K562 (cell line): ENCODE measurements at regions not wholly inside any gene's neighbourhood (a gene's known extent, or its start where the extent isn't known, plus 50 kb on each side); places are given as distances from the start of the nearest gene placed in this dataset.
"Not testable (repeated sequence)": the region's sequence is repeated elsewhere in the genome, so short reads cannot be mapped to it uniquely, and the experiment has no call there.

Experiments
- ATAC-seq: fragments of 200-7000 bp; cut with Tn5 transposase; 3 replicates; pipeline ENCODE4 v1.9.1; 2020; ENCODE audit warnings: moderate library complexity
- BruUV-seq: library from RNA; stranded (reverse); fragments of 400-500 nt; replicated peaks from 2 replicates; lab custom pipeline; 2021; lab: Mats Ljungman, UMichigan
- CTCF ChIA-PET: fragments of 300-600 bp; formaldehyde crosslinking; extraction: SDS; loops from one replicate; lab custom pipeline; 2021; ENCODE audit warnings: low intra/inter-chr PET ratio; lab: Yijun Ruan, JAX
- POLR2A ChIA-PET: fragments of 300-600, 350-650 bp; sonication (Branson Sonifier 250); formaldehyde crosslinking; extraction: SDS; loops from one replicate; lab custom pipeline; 2021; ENCODE audit warnings: antibody characterized with exemption, inconsistent platforms; lab: Yijun Ruan, JAX
- DNase-seq, 4 experiments: peaks; one replicate each; pipeline versions ENCODE4 v3.0.0 to v3.0.0-alpha.2; 2011 to 2018; ENCODE audit warnings: low spot score in 3 of 4, mixed read lengths in 3 of 4; ENCODE audit errors: extremely low read depth in 1 of 4
- FAIRE-seq: peaks from 2 replicates; lab custom pipeline; 2011; peaks lifted over from hg19 to GRCh38; lab: Jason Lieb, UNC
- H2AFZ ChIP-seq: 2 replicates; pipeline ENCODE4 v1.6.0; 2011; ENCODE audit warnings: low read depth, low read length, control low read depth, inconsistent platforms
- H3K27ac ChIP-seq: fragments of 200-600 bp; 3 replicates; pipeline ENCODE4 v1.8.0; 2011; ENCODE audit warnings: low read depth, mild to moderate bottlenecking, control low read depth, inconsistent platforms, low read length, moderate library complexity, mixed read lengths; ENCODE audit errors: extremely low read depth
- H3K27me3 ChIP-seq, 2 experiments: fragments of 300-600 bp in 1 of 2; 2 replicates in 1 of 2; 3 replicates in 1 of 2; pipeline versions ENCODE4 v1.6.0 to v1.8.0; 2011; ENCODE audit warnings: inconsistent platforms in 2 of 2, low read length in 2 of 2, mild to moderate bottlenecking in 1 of 2, mixed read lengths in 1 of 2, moderate library complexity in 1 of 2; ENCODE audit not compliant: control insufficient read depth in 2 of 2, insufficient read depth in 2 of 2
- H3K36me3 ChIP-seq: fragments of 300-600 bp; 3 replicates; pipeline ENCODE4 v1.8.0; 2011; ENCODE audit warnings: mild to moderate bottlenecking, low read length, inconsistent platforms; ENCODE audit not compliant: control insufficient read depth, insufficient read depth
- H3K4me1 ChIP-seq, 2 experiments: fragments of 200-600 bp in 1 of 2; replicated peaks in 1 of 2; 2 replicates in 1 of 2; 3 replicates in 1 of 2; pipeline versions ENCODE4 v1.5.1 to v1.8.0; 2011; ENCODE audit warnings: inconsistent platforms in 2 of 2, low read length in 2 of 2, mild to moderate bottlenecking in 1 of 2, mixed read lengths in 1 of 2, moderate library complexity in 1 of 2; ENCODE audit not compliant: control insufficient read depth in 2 of 2, insufficient read depth in 2 of 2
- H3K4me2 ChIP-seq: 2 replicates; pipeline ENCODE4 v1.6.1; 2011; ENCODE audit warnings: low read length, control low read depth, inconsistent platforms, mixed read lengths; ENCODE audit not compliant: insufficient read depth
- H3K4me3 ChIP-seq: fragments of 200-600 bp; sonication (generic), shearing (Covaris generic); 2 replicates; pipeline ENCODE4 v1.5.1; 2016; ENCODE audit warnings: control low read depth, inconsistent platforms
- H3K79me2 ChIP-seq: fragments of 200-600 bp; 3 replicates; pipeline ENCODE4 v1.8.0; 2011; ENCODE audit warnings: low read length, inconsistent platforms; ENCODE audit not compliant: control insufficient read depth, insufficient read depth
- H3K9ac ChIP-seq, 2 experiments: 2 replicates each; pipeline versions ENCODE4 v1.6.0 to v1.6.1; 2011; ENCODE audit warnings: low read depth in 2 of 2, low read length in 2 of 2, control low read depth in 1 of 2, inconsistent platforms in 1 of 2, mild to moderate bottlenecking in 1 of 2, mixed read lengths in 1 of 2; ENCODE audit not compliant: insufficient read depth in 1 of 2
- H3K9me1 ChIP-seq: one replicate; pipeline ENCODE4 v1.6.0; 2011; ENCODE audit warnings: inconsistent platforms, mild to moderate bottlenecking, low read length, moderate library complexity; ENCODE audit not compliant: control insufficient read depth, insufficient read depth
- H3K9me3 ChIP-seq: replicated peaks from 2 replicates; pipeline ENCODE4 v1.5.1; 2011; ENCODE audit warnings: low read depth, low read length, inconsistent platforms; ENCODE audit not compliant: control insufficient read depth, insufficient read depth
- H4K20me1 ChIP-seq: replicated peaks from 2 replicates; pipeline ENCODE4 v1.6.1; 2011; ENCODE audit warnings: low read length, inconsistent platforms, mixed read lengths; ENCODE audit not compliant: control insufficient read depth, insufficient read depth
- WGBS: fragments of 100-300 bp; shearing (Covaris generic); methylation state at CpG from one replicate; pipeline ENCODE4 v1.1.6; 2016; ENCODE audit warnings: low coverage, mixed read lengths; ENCODE audit not compliant: insufficient coverage; ENCODE audit errors: missing lambda C conversion rate; 5-methylcytosine and 5-hydroxymethylcytosine counted together
- in situ Hi-C: fragments of 300-500 bp; cut with MboI; formaldehyde crosslinking; loops from 4 replicates; pipeline ENCODE4 v1.15.0; 2018; ENCODE audit warnings: inconsistent platforms, mixed read lengths
- intact Hi-C: fragments of 100-400 bp; cut with micrococcal nuclease; formaldehyde crosslinking; loops from 2 replicates; pipeline ENCODE4 v1.14.2; 2022

DNA sequence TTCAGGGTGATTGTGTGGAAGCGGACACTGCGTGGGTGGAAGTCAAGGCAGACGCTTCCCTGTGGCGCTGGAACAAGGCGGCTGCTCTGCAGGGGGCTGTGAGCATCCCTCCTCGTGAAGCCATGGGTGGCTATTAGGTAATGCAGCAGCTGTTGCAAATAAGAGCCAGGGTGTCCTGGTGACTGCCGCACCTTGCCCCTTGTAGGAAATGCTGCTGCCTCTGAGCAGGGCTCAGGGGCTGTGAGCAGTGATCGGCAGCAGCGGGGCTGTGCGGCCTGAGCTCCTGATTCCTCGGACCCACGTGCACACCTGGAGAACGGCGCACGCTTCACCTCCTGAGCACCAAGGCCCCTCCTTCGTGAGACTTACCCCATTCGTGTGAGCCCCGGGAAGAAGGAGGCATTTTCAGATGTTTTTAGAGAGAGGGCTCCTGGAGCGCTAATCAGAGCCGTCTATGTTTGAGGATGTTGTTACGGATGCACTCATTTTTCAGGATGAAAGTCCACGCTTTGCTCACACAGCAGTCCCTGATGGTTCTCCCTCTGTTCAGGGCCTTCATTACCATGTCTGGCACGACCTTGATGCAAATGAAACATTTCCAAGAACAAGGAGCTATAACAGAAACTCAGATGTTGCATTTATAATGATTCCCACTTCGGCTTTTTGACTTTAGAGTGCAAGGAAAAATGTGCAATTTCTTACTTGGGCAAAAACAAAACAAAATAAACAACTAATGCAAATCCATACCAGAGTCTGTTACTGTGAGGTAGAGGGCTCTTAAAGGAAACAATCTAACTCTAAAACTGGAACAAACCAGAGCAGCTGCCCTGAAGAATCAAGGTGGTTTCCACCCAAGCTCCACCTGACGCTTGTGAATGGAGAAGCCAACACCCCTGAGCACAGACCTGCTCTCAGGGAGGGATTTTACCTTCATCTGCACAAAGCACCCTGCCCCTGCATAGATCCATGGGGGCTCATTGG lies 936.1 kb downstream of the SPATA31A7 start:
- POLR2A ChIA-PET, H3K4me2 ChIP-seq, DNase-seq, FAIRE-seq, H4K20me1 ChIP-seq, ATAC-seq, H2AFZ ChIP-seq, in situ Hi-C loops, H3K27me3 ChIP-seq, H3K4me3 ChIP-seq, BruUV-seq, H3K4me1 ChIP-seq, H3K79me2 ChIP-seq, H3K27ac ChIP-seq, H3K9me3 ChIP-seq, H3K36me3 ChIP-seq, H3K9me1 ChIP-seq, CTCF ChIA-PET, intact Hi-C loops, H3K9ac ChIP-seq: not testable (repeated sequence)
- WGBS, result no CpG with 5 or more reads among the region's 25 CpGs

DNA sequence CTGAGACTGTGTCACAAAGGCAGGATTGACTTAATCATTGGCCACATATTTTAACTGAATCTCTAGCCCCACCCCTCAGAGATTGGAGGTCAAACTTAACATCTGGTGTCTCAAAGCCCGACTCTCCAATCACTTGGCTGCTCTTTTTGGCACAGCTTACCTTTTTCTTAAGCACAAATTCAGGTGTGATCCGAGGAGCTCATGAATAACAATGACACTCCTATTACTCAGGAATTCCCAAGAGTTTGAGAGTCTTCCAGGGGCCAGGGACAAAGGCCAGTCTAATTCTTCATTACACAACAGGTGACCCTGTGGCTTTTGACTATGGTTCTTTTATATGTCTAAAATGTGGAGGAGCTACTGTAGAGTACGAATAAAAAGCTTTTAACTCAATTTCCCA lies 945.2 kb downstream of the SPATA31A7 start:
- H2AFZ ChIP-seq, H3K79me2 ChIP-seq, DNase-seq, in situ Hi-C loops, CTCF ChIA-PET, H3K9me3 ChIP-seq, H3K36me3 ChIP-seq, H3K27me3 ChIP-seq, BruUV-seq, H3K4me3 ChIP-seq, H3K27ac ChIP-seq, ATAC-seq, H4K20me1 ChIP-seq, H3K4me1 ChIP-seq, FAIRE-seq, intact Hi-C loops, H3K9me1 ChIP-seq, H3K4me2 ChIP-seq, POLR2A ChIA-PET, H3K9ac ChIP-seq: not testable (repeated sequence)
- WGBS, result no CpG with 5 or more reads among the region's 3 CpGs

DNA sequence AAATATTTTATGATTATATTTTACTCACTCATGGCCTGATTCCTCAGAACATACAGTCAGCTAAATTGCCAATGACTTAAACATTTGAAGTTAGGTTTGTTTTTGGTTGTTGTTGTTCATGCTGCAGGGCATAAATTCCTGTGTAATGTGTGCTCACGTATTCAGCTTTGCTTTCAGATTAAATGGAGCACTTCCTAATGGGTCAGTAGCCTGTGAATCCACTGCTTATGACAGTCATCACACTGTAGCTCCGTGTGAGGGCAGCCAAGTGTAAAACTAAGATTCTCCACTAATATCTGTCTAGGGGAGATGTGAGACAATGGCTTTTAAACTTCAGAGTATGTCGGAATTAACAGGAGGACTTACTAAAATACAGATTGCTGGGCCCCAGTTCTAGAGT lies 955.8 kb downstream of the SPATA31A7 start:
- BruUV-seq, H3K4me1 ChIP-seq, POLR2A ChIA-PET, intact Hi-C loops, H3K79me2 ChIP-seq, in situ Hi-C loops, H3K9me3 ChIP-seq, H3K4me2 ChIP-seq, H3K9me1 ChIP-seq, H3K27ac ChIP-seq, DNase-seq, ATAC-seq, FAIRE-seq, H4K20me1 ChIP-seq, H3K36me3 ChIP-seq, CTCF ChIA-PET, H3K27me3 ChIP-seq, H3K9ac ChIP-seq, H3K4me3 ChIP-seq, H2AFZ ChIP-seq: not testable (repeated sequence)
- no CpG with 5 or more reads among the region's 3 CpGs for WGBS
